HUES48 (cell line): ENCODE measurements at regions not wholly inside any gene's neighbourhood (a gene's known extent, or its start where the extent isn't known, plus 50 kb on each side); places are given as distances from the start of the nearest gene placed in this dataset.

ENCODE experiments used
- H3K27ac ChIP-seq: one replicate; pipeline ENCODE4 v1.7.0; 2013; ENCODE audit warnings: low read depth, low read length, inconsistent platforms
- H3K27me3 ChIP-seq: 2 replicates; pipeline ENCODE4 v1.6.1; 2013; ENCODE audit warnings: mild to moderate bottlenecking, low read length; ENCODE audit not compliant: control insufficient read depth, insufficient read depth
- H3K36me3 ChIP-seq: 2 replicates; pipeline ENCODE4 v1.6.1; 2013; ENCODE audit warnings: low read length; ENCODE audit not compliant: control insufficient read depth, insufficient read depth
- H3K4me1 ChIP-seq: 2 replicates; pipeline ENCODE4 v1.6.1; 2013; ENCODE audit warnings: mild to moderate bottlenecking, low read length; ENCODE audit not compliant: control insufficient read depth, insufficient read depth
- H3K4me3 ChIP-seq: 2 replicates; pipeline ENCODE4 v1.5.1; 2013; ENCODE audit warnings: mild to moderate bottlenecking, low read depth, low read length
- H3K9ac ChIP-seq: 2 replicates; pipeline ENCODE4 v1.6.1; 2013; ENCODE audit warnings: mild to moderate bottlenecking, low read depth, low read length, moderate library complexity
- H3K9me3 ChIP-seq: 2 replicates; pipeline ENCODE4 v1.6.1; 2013; ENCODE audit warnings: low read length; ENCODE audit not compliant: control insufficient read depth, insufficient read depth

- no peaks in the 10 kb centered on the region for H3K27me3 ChIP-seq
Measured at GRCh38 chr7:70913924-70914323, 218.0 kb upstream of the GALNT17 start.

GRCh38 chr7:70915067-70915466 is 216.9 kb upstream of the GALNT17 start:
- Histone ChIP-seq H3K4me3 (no peak overlapping the region), H3K27ac (no peak overlapping the region), H3K9me3 (no peaks in the 10 kb centered on the region), H3K9ac (no peak overlapping the region), H3K4me1 (0 out of 2 replicates have a peak, but pooled peaks cover 4% of the 10 kb centered on the region), H3K36me3 (no peaks in the 10 kb centered on the region), H3K27me3 (no peaks in the 10 kb centered on the region)

More at GRCh38 chr7:70913924-70914323, 218.0 kb upstream of the GALNT17 start:
- H3K4me3 ChIP-seq, result no peak overlapping the region
- no peak overlapping the region for H3K9ac ChIP-seq
- no peak overlapping the region for H3K27ac ChIP-seq
- no peaks in the 10 kb centered on the region for H3K36me3 ChIP-seq
- H3K4me1 ChIP-seq, result no peaks in the 10 kb centered on the region
- no peaks in the 10 kb centered on the region for H3K9me3 ChIP-seq

- Histone ChIP-seq H3K27ac (peak overlapping the region; percentile 27), H3K9ac (no peak overlapping the region), H3K27me3 (no peaks in the 10 kb centered on the region)
Measured at GRCh38 chr7:70919481-70920073, 212.4 kb upstream of the GALNT17 start.

GRCh38 chr7:70920876-70921275 is 211.1 kb upstream of the GALNT17 start:
- no peaks in the 10 kb centered on the region for H3K36me3 ChIP-seq
- H3K4me3 ChIP-seq, result no peak overlapping the region
- no peak overlapping the region for H3K27ac ChIP-seq
- no peaks in the 10 kb centered on the region for H3K27me3 ChIP-seq
- H3K4me1 ChIP-seq, result peaks cover 12% of the 10 kb centered on the region; the same call in 1 of the 2 replicates
- no peaks in the 10 kb centered on the region for H3K9me3 ChIP-seq
- H3K9ac ChIP-seq, result no peak overlapping the region

More at GRCh38 chr7:70919481-70920073, 212.4 kb upstream of the GALNT17 start:
- H3K4me3 ChIP-seq, result no peak overlapping the region
- peaks cover 9% of the 10 kb centered on the region; the same call in 1 of the 2 replicates for H3K4me1 ChIP-seq
- H3K9me3 ChIP-seq, result no peaks in the 10 kb centered on the region
- H3K36me3 ChIP-seq, result no peaks in the 10 kb centered on the region

GRCh38 chr7:70923181-70923845 is 208.6 kb upstream of the GALNT17 start:
- Histone ChIP-seq H3K9ac (no peak overlapping the region), H3K9me3 (no peaks in the 10 kb centered on the region), H3K36me3 (no peaks in the 10 kb centered on the region), H3K4me1 (peaks cover 12% of the 10 kb centered on the region; the same call in 1 of the 2 replicates), H3K27ac (no peak overlapping the region), H3K27me3 (no peaks in the 10 kb centered on the region), H3K4me3 (no peak overlapping the region)

GRCh38 chr7:70925411-70926115 is 206.4 kb upstream of the GALNT17 start:
- Histone ChIP-seq H3K9ac (no peak overlapping the region), H3K27me3 (no peaks in the 10 kb centered on the region), H3K4me3 (no peak overlapping the region), H3K27ac (no peak overlapping the region), H3K4me1 (peaks cover 7% of the 10 kb centered on the region; the same call in 1 of the 2 replicates), H3K36me3 (no peaks in the 10 kb centered on the region), H3K9me3 (no peaks in the 10 kb centered on the region)

- Histone ChIP-seq H3K9ac (no peak overlapping the region), H3K27ac (no peak overlapping the region), H3K9me3 (no peaks in the 10 kb centered on the region), H3K36me3 (no peaks in the 10 kb centered on the region), H3K4me1 (peaks cover 7% of the 10 kb centered on the region; the same call in 1 of the 2 replicates), H3K27me3 (no peaks in the 10 kb centered on the region), H3K4me3 (no peak overlapping the region)
Measured at GRCh38 chr7:70926666-70927065, 205.3 kb upstream of the GALNT17 start.

- Histone ChIP-seq H3K27ac (no peak overlapping the region), H3K36me3 (no peaks in the 10 kb centered on the region), H3K4me3 (no peak overlapping the region), H3K27me3 (no peaks in the 10 kb centered on the region), H3K9ac (no peak overlapping the region), H3K4me1 (no peaks in the 10 kb centered on the region; the same call in 1 of the 2 replicates), H3K9me3 (no peaks in the 10 kb centered on the region)
Measured at GRCh38 chr7:70935311-70935710, 196.6 kb upstream of the GALNT17 start.

- Histone ChIP-seq H3K9ac (no peak overlapping the region), H3K36me3 (no peaks in the 10 kb centered on the region), H3K27ac (no peak overlapping the region), H3K9me3 (no peaks in the 10 kb centered on the region), H3K4me1 (no peaks in the 10 kb centered on the region; the same call in 1 of the 2 replicates), H3K4me3 (no peak overlapping the region), H3K27me3 (no peaks in the 10 kb centered on the region)
Measured at GRCh38 chr7:70935854-70936253, 196.1 kb upstream of the GALNT17 start.

GRCh38 chr7:70937424-70937823 is 194.5 kb upstream of the GALNT17 start:
- no peaks in the 10 kb centered on the region; the same call in 1 of the 2 replicates for H3K4me1 ChIP-seq
- no peaks in the 10 kb centered on the region for H3K9me3 ChIP-seq
- H3K9ac ChIP-seq, result no peak overlapping the region
- no peak overlapping the region for H3K27ac ChIP-seq
- H3K36me3 ChIP-seq, result no peaks in the 10 kb centered on the region
- no peak overlapping the region for H3K4me3 ChIP-seq
- H3K27me3 ChIP-seq, result no peaks in the 10 kb centered on the region

- Histone ChIP-seq H3K36me3 (no peaks in the 10 kb centered on the region), H3K4me3 (no peak overlapping the region), H3K9me3 (no peaks in the 10 kb centered on the region), H3K4me1 (no peaks in the 10 kb centered on the region; the same call in 1 of the 2 replicates), H3K27me3 (no peaks in the 10 kb centered on the region), H3K27ac (no peak overlapping the region), H3K9ac (no peak overlapping the region)
Measured at GRCh38 chr7:70940597-70940996, 191.3 kb upstream of the GALNT17 start.
